ENCODE measurements at regions not wholly inside any gene's neighbourhood (a gene's known extent, or its start where the extent isn't known, plus 50 kb on each side); places are given as distances from the start of the nearest gene placed in this dataset.

DNA sequence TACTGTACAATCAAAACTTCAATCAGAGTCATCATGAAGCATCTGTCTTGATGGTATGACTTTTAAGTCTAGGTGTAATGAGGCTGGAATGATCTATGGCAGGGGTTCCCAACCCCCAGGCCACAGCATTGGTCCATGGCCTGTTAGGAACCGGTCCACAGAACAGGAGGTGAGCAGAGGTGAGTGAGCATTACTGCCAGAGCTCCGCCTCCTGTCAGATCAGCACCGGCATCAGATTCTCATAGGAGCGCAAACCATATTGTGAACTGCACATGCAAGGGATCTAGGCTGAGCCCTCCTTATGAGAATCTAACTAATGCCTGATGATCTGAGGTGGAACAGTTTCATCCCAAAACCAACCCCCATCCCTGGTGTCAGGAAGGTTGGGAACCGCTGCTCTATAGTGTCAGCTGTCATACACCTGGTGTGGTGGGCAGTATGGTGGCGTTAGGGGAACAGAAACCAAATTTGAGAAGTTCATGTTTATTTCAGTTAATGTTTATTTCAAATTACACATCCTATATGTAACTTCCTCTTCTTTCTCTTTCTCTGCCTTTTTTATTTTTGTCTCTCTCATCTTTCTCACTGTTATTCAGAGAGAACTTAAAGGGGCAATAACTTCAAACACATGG is 432.6 kb downstream of the TNS3 start:
- no peaks in the 10 kb centered on the region for H3K9me3 ChIP-seq (ENCODE audit: control insufficient read depth in 4 of 4, low read length in 3 of 4)
- H3K27me3 ChIP-seq (ENCODE audit: control insufficient read depth in 4 of 4, insufficient read depth in 4 of 4, low read length in 3 of 4), result no peaks in the 10 kb centered on the region
- TF ChIP-seq, protein P1, sequence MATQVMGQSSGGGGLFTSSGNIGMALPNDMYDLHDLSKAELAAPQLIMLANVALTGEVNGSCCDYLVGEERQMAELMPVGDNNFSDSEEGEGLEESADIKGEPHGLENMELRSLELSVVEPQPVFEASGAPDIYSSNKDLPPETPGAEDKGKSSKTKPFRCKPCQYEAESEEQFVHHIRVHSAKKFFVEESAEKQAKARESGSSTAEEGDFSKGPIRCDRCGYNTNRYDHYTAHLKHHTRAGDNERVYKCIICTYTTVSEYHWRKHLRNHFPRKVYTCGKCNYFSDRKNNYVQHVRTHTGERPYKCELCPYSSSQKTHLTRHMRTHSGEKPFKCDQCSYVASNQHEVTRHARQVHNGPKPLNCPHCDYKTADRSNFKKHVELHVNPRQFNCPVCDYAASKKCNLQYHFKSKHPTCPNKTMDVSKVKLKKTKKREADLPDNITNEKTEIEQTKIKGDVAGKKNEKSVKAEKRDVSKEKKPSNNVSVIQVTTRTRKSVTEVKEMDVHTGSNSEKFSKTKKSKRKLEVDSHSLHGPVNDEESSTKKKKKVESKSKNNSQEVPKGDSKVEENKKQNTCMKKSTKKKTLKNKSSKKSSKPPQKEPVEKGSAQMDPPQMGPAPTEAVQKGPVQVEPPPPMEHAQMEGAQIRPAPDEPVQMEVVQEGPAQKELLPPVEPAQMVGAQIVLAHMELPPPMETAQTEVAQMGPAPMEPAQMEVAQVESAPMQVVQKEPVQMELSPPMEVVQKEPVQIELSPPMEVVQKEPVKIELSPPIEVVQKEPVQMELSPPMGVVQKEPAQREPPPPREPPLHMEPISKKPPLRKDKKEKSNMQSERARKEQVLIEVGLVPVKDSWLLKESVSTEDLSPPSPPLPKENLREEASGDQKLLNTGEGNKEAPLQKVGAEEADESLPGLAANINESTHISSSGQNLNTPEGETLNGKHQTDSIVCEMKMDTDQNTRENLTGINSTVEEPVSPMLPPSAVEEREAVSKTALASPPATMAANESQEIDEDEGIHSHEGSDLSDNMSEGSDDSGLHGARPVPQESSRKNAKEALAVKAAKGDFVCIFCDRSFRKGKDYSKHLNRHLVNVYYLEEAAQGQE (IDR thresholded peaks at IDR 0.05), result no peak
- peak in 1 of 2 donors; percentile 1 for TF ChIP-seq HNF4A (conservative IDR thresholded peaks at IDR 0.05)
- no peaks in the 10 kb centered on the region for H3K36me3 ChIP-seq (ENCODE audit: control insufficient read depth in 4 of 4, insufficient read depth in 3 of 4, low read depth in 1 of 4, low read length in 3 of 4)
- no peak for DNase-seq (ENCODE audit: low spot score)
- peaks cover 3 to 45% (median 22%) of the 10 kb centered on the region in 4 donors for H3K4me1 ChIP-seq (ENCODE audit: control insufficient read depth in 4 of 4, insufficient read depth in 4 of 4, low read length in 3 of 4)
- H3K9ac ChIP-seq (ENCODE audit: low read depth in 1 of 2, low read length in 2 of 2), result no peak overlapping the region
- no peak overlapping the region for H3K4me3 ChIP-seq (ENCODE audit: low read depth in 1 of 3, low read length in 3 of 3)
- peak overlapping the region in 1 of 2 donors; percentile 9 for H3K27ac ChIP-seq (ENCODE audit: low read depth in 1 of 2, low read length in 2 of 2)
- 73% methylated on average over 6 of the region's 6 CpGs for WGBS

DNA sequence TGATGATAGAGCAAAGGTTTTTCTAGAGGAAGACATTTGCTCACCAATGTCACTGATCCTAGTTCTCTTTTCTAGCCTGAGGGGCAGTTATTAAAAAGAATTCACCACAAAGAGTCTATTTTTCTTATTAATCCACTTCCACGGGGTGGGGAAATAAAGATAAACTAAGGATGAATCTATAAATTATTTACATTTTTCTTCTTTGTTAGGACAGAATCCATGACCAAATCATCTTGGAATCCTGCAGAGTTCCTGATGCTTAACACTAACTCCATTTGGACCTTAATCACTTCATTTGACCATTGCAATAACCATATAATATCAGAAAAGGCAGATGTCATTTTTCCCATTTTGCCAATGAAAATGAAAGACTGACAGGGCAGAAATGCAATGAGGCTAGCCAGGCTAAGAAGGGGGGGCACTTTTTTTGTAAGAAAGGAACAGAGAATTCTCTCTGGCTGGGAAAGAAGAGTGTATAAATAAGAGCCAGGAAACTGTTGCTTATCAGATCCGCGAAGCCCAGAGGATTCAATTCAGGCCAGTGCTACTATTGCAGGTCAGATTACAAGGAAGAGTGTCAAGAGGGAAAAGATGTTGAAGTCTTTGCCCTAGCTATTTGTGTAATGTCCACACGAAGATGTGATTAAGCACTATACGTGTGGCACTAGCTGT is 433.2 kb downstream of the TNS3 start:
- H3K9me3 ChIP-seq (ENCODE audit: control insufficient read depth in 4 of 4, low read length in 3 of 4), result no peaks in the 10 kb centered on the region
- no peak overlapping the region for H3K9ac ChIP-seq (ENCODE audit: low read depth in 1 of 2, low read length in 2 of 2)
- TF ChIP-seq HNF4A (conservative IDR thresholded peaks at IDR 0.05) (peak in 1 of 2 donors; percentile 1), SP1 (IDR thresholded peaks at IDR 0.05) (no peak)
- no peak overlapping the region for H3K4me3 ChIP-seq (ENCODE audit: low read depth in 1 of 3, low read length in 3 of 3)
- no peak for DNase-seq (ENCODE audit: low spot score)
- no peaks in the 10 kb centered on the region for H3K27me3 ChIP-seq (ENCODE audit: control insufficient read depth in 4 of 4, insufficient read depth in 4 of 4, low read length in 3 of 4)
- no peaks in the 10 kb centered on the region for H3K36me3 ChIP-seq (ENCODE audit: control insufficient read depth in 4 of 4, insufficient read depth in 3 of 4, low read depth in 1 of 4, low read length in 3 of 4)
- H3K4me1 ChIP-seq (ENCODE audit: control insufficient read depth in 4 of 4, insufficient read depth in 4 of 4, low read length in 3 of 4), result peaks cover 3 to 39% (median 19%) of the 10 kb centered on the region in 4 donors
- peak overlapping the region in 1 of 2 donors; percentile 9 for H3K27ac ChIP-seq (ENCODE audit: low read depth in 1 of 2, low read length in 2 of 2)
- 50% methylated on average over 5 of the region's 5 CpGs for WGBS

DNA sequence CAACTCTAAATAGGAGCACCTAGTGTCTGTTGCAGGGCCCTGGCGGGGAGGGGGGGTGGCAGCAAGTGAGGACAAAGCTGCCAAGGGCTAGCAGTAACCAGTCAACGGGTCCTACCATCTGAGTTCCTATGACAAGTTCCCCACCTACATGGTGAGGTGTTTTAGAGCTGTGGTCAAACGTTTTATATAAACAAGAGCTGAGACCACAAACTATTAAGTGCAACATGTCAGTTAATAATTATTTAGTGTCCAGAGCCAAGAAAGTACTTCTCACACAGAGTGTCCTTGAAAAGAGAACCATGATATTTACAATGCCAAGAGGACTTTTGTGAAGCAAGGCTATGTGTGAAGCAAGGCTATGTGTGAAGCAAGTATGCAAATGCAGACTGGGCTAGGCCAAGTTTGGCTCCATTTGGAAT is 434.7 kb downstream of the TNS3 start:
- H3K27ac ChIP-seq (ENCODE audit: low read depth in 1 of 2, low read length in 2 of 2), result peak overlapping the region; percentile 69 to 70
- no peaks in the 10 kb centered on the region for H3K9me3 ChIP-seq (ENCODE audit: control insufficient read depth in 4 of 4, low read length in 3 of 4)
- DNase-seq (ENCODE audit: low spot score), result no peak
- WGBS, result 28% methylated on average over 3 of the region's 3 CpGs
- no peaks in the 10 kb centered on the region for H3K36me3 ChIP-seq (ENCODE audit: control insufficient read depth in 4 of 4, insufficient read depth in 3 of 4, low read depth in 1 of 4, low read length in 3 of 4)
- H3K27me3 ChIP-seq (ENCODE audit: control insufficient read depth in 4 of 4, insufficient read depth in 4 of 4, low read length in 3 of 4), result no peaks in the 10 kb centered on the region
- no peak overlapping the region for H3K9ac ChIP-seq (ENCODE audit: low read depth in 1 of 2, low read length in 2 of 2)
- no peak overlapping the region for H3K4me3 ChIP-seq (ENCODE audit: low read depth in 1 of 3, low read length in 3 of 3)
- H3K4me1 ChIP-seq (ENCODE audit: control insufficient read depth in 4 of 4, insufficient read depth in 4 of 4, low read length in 3 of 4), result peaks cover 0 to 30% (median 14%) of the 10 kb centered on the region in 4 donors
- TF ChIP-seq FOXA2 (IDR thresholded peaks at IDR 0.05), result peak; percentile 99
- peak; percentile 89 for TF ChIP-seq YY1 (IDR thresholded peaks at IDR 0.05)
- TF ChIP-seq NR2F2 (IDR thresholded peaks at IDR 0.05), result peak; percentile 39
- TF ChIP-seq, protein P2, sequence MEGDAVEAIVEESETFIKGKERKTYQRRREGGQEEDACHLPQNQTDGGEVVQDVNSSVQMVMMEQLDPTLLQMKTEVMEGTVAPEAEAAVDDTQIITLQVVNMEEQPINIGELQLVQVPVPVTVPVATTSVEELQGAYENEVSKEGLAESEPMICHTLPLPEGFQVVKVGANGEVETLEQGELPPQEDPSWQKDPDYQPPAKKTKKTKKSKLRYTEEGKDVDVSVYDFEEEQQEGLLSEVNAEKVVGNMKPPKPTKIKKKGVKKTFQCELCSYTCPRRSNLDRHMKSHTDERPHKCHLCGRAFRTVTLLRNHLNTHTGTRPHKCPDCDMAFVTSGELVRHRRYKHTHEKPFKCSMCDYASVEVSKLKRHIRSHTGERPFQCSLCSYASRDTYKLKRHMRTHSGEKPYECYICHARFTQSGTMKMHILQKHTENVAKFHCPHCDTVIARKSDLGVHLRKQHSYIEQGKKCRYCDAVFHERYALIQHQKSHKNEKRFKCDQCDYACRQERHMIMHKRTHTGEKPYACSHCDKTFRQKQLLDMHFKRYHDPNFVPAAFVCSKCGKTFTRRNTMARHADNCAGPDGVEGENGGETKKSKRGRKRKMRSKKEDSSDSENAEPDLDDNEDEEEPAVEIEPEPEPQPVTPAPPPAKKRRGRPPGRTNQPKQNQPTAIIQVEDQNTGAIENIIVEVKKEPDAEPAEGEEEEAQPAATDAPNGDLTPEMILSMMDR (IDR thresholded peaks at IDR 0.05; ENCODE audit: low read depth, low read length, missing input control), result no peak
- TF ChIP-seq, protein P3, sequence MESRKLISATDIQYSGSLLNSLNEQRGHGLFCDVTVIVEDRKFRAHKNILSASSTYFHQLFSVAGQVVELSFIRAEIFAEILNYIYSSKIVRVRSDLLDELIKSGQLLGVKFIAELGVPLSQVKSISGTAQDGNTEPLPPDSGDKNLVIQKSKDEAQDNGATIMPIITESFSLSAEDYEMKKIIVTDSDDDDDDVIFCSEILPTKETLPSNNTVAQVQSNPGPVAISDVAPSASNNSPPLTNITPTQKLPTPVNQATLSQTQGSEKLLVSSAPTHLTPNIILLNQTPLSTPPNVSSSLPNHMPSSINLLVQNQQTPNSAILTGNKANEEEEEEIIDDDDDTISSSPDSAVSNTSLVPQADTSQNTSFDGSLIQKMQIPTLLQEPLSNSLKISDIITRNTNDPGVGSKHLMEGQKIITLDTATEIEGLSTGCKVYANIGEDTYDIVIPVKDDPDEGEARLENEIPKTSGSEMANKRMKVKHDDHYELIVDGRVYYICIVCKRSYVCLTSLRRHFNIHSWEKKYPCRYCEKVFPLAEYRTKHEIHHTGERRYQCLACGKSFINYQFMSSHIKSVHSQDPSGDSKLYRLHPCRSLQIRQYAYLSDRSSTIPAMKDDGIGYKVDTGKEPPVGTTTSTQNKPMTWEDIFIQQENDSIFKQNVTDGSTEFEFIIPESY (IDR thresholded peaks at IDR 0.05), result peak; percentile 90
- peak; percentile 97 for TF ChIP-seq FOXA1 (IDR thresholded peaks at IDR 0.05)
- peak; percentile 54 to 55 for TF ChIP-seq RAD21 (IDR thresholded peaks at IDR 0.05)
- TF ChIP-seq RXRA (IDR thresholded peaks at IDR 0.05), result peak; percentile 84 to 94
- TF ChIP-seq, protein P1 (IDR thresholded peaks at IDR 0.05), result peak; percentile 89
- TF ChIP-seq, protein P4, sequence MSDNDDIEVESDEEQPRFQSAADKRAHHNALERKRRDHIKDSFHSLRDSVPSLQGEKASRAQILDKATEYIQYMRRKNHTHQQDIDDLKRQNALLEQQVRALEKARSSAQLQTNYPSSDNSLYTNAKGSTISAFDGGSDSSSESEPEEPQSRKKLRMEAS (IDR thresholded peaks at IDR 0.05), result peak; percentile 64
- peak; percentile 94 for TF ChIP-seq SP1 (IDR thresholded peaks at IDR 0.05)
- no peak for TF ChIP-seq TAF1 (conservative IDR thresholded peaks at IDR 0.05)
- TF ChIP-seq JUND (IDR thresholded peaks at IDR 0.05), result peak; percentile 77 to 80
- no peak for TF ChIP-seq GABPA (IDR thresholded peaks at IDR 0.05 in 1 of 2, conservative IDR thresholded peaks at IDR 0.05 in 1 of 2)

All from liver (tissue), 8 donors.